HG03097 (cell line): ENCODE measurements at regions not wholly inside any gene's neighbourhood (a gene's known extent, or its start where the extent isn't known, plus 50 kb on each side); places are given as distances from the start of the nearest gene placed in this dataset.

ENCODE experiments used
- ATAC-seq: cut with Tn5 transposase; IDR thresholded peaks from one replicate; pipeline ENCODE4 v1.9.1; 2021; ENCODE audit not compliant: unreplicated experiment, low FRiP score

DNA sequence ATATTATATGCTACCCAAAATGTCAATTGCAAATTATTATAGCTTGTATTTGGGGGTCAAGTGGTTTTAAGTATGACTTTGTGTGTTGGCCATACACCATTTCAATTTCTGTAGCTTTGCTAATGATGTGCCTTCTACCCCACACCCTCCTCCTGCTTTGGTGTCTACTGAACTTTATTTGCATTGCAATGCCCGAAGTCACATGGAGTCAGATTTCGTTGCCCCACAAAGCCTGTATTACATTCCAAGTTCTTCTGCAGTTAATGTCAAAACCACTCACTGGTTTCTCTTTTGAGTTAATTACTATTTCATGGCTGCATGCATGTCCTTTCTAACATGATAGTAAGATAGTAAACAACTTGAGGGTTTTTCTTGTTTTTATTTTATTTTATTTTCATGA is 528.9 kb downstream of the RIT2 start:
- no peak for ATAC-seq

GRCh38 chr18:42588786-42589185 is 526.7 kb downstream of the RIT2 start:
- no peak for ATAC-seq

GRCh38 chr18:42604820-42605219 is 510.7 kb downstream of the RIT2 start:
- ATAC-seq, result no peak

DNA sequence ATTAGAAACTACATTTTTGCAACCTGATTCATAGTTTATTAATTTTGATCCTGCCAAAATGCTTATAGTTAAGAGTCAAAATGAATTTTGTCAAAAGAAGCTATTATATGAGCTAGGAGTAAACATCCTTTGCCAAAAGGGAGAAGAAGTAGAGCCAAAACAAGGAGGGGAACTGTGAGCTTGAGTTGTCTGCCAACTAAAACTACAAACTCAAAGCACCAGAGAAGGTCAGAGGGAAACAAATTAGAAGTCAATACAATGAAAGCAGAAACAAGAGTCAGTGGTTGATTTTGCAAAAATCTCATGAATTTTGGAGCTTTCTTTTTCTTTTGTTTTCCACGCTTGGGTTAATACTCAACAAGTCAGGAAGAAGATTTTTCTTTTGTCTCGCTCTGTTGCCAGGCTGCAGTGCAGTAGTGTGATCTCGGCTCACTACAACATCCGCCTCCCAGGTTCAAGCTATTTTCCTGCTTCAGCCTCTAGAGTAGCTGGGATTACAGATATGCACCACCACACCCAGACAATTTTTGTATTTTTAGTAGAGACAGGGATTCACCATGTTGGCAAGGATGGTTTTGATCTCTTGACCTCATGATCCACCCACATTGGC is 508.5 kb downstream of the RIT2 start:
- ATAC-seq, result no peak

GRCh38 chr18:42611134-42611533 is 504.4 kb downstream of the RIT2 start:
- no peak for ATAC-seq

DNA sequence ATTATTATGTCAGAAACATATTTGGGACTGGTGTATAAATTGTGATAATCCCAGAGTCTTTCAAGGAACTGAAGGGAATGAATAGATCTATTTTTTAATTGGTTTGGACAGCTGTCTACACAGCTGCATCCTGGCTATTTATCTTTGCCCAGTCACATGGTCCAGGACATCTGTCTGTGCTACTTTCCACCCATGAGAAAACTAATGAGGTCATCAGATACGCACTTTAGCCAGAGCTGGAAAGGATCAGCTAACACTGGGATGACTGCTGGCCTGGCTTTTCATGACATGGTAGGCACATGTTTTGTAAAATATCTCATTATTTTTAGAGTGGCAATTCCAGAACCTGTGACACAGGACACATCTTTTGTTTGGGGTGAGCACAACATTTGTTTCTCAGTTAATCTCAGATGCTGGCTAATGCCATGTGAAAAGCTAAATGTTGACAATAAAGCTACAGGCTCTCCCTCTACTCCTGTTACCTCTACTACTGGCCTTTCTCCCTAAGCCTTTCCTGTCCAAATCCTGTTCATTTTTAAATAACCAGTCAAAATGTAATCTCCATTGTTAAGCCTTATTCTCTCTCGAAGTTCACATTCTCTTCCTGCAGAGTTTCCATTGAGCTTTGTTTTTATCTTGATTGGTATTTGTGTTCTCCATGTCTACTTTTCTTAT is 500.7 kb downstream of the RIT2 start:
- ATAC-seq, result no peak

DNA sequence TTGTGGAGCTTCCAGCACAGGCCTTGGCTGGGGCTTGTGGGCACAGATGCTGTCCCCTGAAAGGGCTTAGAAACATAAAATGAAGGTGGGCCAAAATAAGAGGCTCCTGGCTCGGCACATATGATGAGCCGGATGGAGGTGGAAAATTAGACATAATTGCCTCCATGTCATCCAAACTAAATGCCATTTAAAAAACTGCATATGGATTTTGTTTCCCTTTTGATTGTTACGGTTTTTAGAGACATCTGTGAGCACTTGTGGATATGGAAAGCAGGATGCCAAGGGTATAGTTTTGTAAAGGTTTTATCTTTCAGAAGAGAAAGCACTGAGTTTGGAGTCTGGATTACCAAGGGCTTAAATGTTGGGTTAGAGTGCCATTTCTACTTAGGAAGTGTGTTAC is 498.3 kb downstream of the RIT2 start:
- no peak for ATAC-seq

GRCh38 chr18:42619771-42620170 is 495.7 kb downstream of the RIT2 start:
- ATAC-seq, result no peak

- no peak for ATAC-seq
These were observed 494.8 kb downstream of the RIT2 start for GRCh38 chr18:42620657-42621056.

- ATAC-seq, result no peak
These were observed 491.6 kb downstream of the RIT2 start for GRCh38 chr18:42623935-42624334.

DNA sequence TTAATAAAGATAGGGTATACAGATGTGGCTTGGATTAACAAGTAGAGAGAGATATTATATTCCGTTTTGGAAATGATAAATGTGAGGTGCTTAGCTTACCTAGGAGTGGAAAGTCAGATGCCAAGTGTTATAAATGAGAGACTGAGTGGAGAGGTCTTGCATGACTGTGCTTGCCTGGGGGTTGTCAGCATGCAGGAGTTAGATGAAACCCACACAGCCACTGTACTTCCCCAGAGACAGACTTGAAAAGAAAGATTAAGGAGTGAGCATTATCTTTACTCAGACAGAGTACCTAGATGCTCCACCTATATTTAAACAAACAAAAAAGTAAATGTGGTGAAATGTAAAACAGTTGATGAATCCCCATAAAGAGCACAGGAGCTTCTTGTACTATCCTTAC is 482.7 kb downstream of the RIT2 start:
- no peak for ATAC-seq

- no peak for ATAC-seq
These were observed 480.0 kb downstream of the RIT2 start for GRCh38 chr18:42635378-42636048.

DNA sequence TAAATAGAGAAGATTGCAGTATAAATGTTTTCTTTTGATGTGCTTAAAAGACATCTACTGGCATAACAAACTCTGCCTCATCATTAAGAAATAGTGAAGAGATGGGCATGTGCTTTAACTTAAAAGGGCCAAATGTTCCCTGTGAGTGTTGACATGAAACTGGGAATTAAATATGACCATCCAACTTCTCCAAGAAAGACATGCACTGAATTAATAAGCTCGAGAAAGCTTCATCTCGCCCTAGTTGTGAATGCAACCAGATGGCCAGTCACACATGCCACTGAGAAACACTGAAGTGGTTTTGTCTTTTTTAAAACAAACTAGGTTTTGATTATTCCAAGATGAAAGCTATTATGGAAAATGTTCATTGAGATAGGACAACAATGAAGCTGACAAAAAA is 479.2 kb downstream of the RIT2 start:
- ATAC-seq, result no peak

DNA sequence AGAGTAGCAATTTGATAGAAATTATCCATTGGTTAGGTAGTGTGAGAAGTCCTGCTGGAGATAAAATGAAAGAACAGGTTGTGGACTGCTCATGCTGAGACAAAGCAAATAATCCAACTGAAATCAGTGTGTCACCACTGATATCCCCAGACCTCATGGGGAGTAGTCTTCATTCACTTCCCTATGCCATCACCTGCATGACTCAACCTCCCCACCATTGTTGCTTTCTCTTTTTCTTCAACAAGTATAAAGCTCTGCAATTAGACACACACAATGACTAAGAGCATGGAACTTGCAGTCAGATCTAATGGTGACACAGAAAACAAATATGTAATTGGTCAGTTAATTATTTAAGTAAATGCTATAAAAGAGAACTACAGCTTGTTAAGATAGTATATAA is 475.3 kb downstream of the RIT2 start:
- ATAC-seq, result no peak

DNA sequence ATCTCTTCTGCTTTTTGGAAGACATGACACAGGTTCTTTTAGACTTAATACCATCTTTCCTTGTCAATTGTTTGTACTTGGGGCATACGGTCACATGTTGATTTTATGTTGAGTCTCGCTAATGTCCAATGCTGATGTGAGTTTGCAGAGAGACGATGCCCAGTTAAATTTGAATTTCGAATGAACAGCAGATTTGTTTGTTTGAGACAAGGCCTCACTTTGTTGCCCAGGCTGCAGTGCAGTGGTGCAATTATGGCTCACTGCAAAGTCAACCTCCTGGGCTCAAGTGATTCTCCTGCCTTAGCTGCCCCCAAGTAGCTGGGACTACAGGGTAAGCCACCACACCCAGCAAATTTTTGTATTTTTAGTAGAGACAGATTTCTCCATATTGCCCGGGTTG is 473.5 kb downstream of the RIT2 start:
- ATAC-seq, result no peak

- ATAC-seq, result no peak
These were observed 470.8 kb downstream of the RIT2 start for GRCh38 chr18:42644729-42645131.

GRCh38 chr18:42649331-42650035 is 466.0 kb downstream of the RIT2 start:
- ATAC-seq, result no peak

DNA sequence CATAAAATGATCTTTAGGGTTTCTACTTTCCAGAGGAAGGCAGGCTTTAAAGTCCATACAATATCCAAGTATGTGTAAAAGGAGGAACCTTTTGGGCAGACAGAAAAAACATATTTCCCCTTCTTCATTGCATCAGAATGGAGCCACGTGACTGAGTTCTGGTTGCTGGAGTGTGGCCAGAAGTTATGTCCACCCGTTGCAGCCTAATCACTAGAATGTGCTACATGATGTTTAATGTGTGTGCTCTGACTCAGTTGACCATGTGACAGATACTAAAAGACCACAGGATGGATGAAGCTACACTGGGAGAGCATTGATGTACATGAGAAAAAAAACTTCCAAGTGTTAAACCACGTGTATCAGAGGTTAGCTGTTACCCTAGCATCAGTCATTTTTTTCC is 460.9 kb downstream of the RIT2 start:
- ATAC-seq, result no peak

DNA sequence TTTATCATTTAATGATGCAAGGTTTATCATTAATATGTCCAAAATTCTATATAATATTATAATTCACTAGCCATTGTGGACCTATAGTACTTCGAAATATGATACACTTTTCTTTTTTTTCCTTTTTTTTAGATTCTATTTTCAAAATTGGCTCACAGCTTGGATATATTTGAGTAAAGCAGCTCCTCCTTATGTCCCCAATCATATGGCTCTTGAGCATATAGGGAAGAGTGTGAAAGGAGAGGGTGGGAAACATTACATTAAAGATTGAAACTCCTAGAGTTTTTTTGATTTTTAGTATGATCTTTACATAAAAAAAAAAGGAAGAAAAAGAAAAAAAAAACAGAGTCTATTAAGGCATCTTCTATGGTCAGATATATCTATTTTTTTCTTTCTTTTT is 457.9 kb downstream of the RIT2 start:
- no peak for ATAC-seq

GRCh38 chr18:42658171-42658570 is 457.3 kb downstream of the RIT2 start:
- ATAC-seq, result no peak

GRCh38 chr18:42659187-42659586 is 456.3 kb downstream of the RIT2 start:
- ATAC-seq, result no peak

DNA sequence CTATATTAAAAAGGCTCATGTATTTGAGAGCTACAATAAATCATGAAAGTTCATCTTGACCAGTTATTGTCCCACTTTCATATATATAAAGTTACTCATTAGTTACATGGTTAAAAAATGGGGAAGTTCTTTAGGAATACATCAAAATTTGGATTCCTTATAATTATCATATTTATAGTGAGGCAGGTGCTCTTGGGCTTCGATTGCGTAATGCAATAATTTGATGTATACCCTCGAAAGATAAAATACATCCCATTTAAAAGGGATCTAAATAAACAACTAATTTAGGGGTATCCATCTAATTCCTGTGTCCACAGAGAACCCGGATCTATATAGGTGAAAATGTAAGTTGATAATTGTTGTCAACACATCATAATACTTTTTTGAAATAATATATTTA is 444.6 kb downstream of the RIT2 start:
- ATAC-seq, result no peak
